ENCODE measurements at regions not wholly inside any gene's neighbourhood (a gene's known extent, or its start where the extent isn't known, plus 50 kb on each side); places are given as distances from the start of the nearest gene placed in this dataset.

- no peak for TF ChIP-seq TCF7L2 (IDR thresholded peaks at IDR 0.05; ENCODE audit: borderline replicate concordance, low read depth, low read length)
- no peak for TF ChIP-seq CTCF (tag by site-specific recombination; IDR thresholded peaks at IDR 0.05)
- TF ChIP-seq MEIS1 (CRISPR knock-in tag; IDR thresholded peaks at IDR 0.05; ENCODE audit: borderline replicate concordance): no peak
- TF ChIP-seq ZNF707 (tag by site-specific recombination; IDR thresholded peaks at IDR 0.05): no peak
- TF ChIP-seq ZNF202 (tag by site-specific recombination; IDR thresholded peaks at IDR 0.05; ENCODE audit: borderline replicate concordance): no peak
- TF ChIP-seq ZNF692 (tag by site-specific recombination; IDR thresholded peaks at IDR 0.05): no peak
- TF ChIP-seq ZNF404 (tag by site-specific recombination; IDR thresholded peaks at IDR 0.05): no peak
- TF ChIP-seq RBAK (tag by site-specific recombination; IDR thresholded peaks at IDR 0.05): no peak
- no peak for TF ChIP-seq SP3 (tag by site-specific recombination; IDR thresholded peaks at IDR 0.05)
- TF ChIP-seq ZBTB10 (tag by site-specific recombination; IDR thresholded peaks at IDR 0.05): no peak
- no peak for TF ChIP-seq PRDM4 (tag by site-specific recombination; IDR thresholded peaks at IDR 0.05)
- TF ChIP-seq ZNF350 (tag by site-specific recombination; IDR thresholded peaks at IDR 0.05): no peak
- no peak for TF ChIP-seq ZNF837 (tag by site-specific recombination; IDR thresholded peaks at IDR 0.05)
These were observed 329.5 kb downstream of the GABRB3 start for GRCh38 chr15:26443321-26443720.

Measured in HEK293 (cell line).